HepG2 (cell line): ENCODE measurements at regions not wholly inside any gene's neighbourhood (a gene's known extent, or its start where the extent isn't known, plus 50 kb on each side); places are given as distances from the start of the nearest gene placed in this dataset.

Source experiments
- ADNP ChIP-seq: sonication (generic); formaldehyde crosslinking; IDR thresholded peaks from 2 replicates; pipeline ENCODE4 v1.4.0; 2020; ENCODE audit warnings: missing genetic modification reagents
- CEBPB ChIP-seq: IDR thresholded peaks from 2 replicates; pipeline ENCODE4 v1.6.1; 2011; ENCODE audit warnings: low read depth, low read length, improper control_type of control experiment, borderline replicate concordance
- CREBL2 ChIP-seq: sonication (generic); formaldehyde crosslinking; IDR thresholded peaks from 2 replicates; pipeline ENCODE4 v1.8.1; 2023; ENCODE audit warnings: missing genetic modification reagents, mild to moderate bottlenecking, borderline replicate concordance
- DNMT3B ChIP-seq: conservative IDR thresholded peaks from 2 replicates; pipeline ENCODE4 v1.6.1; 2016; ENCODE audit warnings: missing biosample characterization, control low read depth
- FOSL2 ChIP-seq: sonication (generic); formaldehyde crosslinking; IDR thresholded peaks from 2 replicates; pipeline ENCODE4 v1.4.0; 2020; ENCODE audit warnings: missing genetic modification reagents
- HNF4G ChIP-seq, 2 experiments: sonication (generic) in 1 of 2; formaldehyde crosslinking in 1 of 2; IDR thresholded peaks; 2 replicates each; pipeline versions ENCODE4 v1.4.0 to v1.6.1; 2011 to 2020; ENCODE audit warnings: borderline replicate concordance in 2 of 2, low read depth in 2 of 2, mild to moderate bottlenecking in 2 of 2, low read length in 1 of 2, missing genetic modification reagents in 1 of 2, moderate library complexity in 1 of 2
- HNRNPH1 ChIP-seq: fragments of 200-400 bp; formaldehyde crosslinking; optimal IDR thresholded peaks from 2 replicates; pipeline ENCODE3; 2017; ENCODE audit warnings: mild to moderate bottlenecking, low read depth, low read length
- NFE2 ChIP-seq: sonication (generic); formaldehyde crosslinking; IDR thresholded peaks from 2 replicates; pipeline ENCODE4 v1.4.0; 2020; ENCODE audit warnings: missing genetic modification reagents
- RAD21 ChIP-seq: fragments of 450-650 bp; formaldehyde crosslinking; IDR thresholded peaks from 2 replicates; pipeline ENCODE4 v1.5.0; 2020; ENCODE audit warnings: mild to moderate bottlenecking
- RNF2 ChIP-seq: fragments of 450-650 bp; conservative IDR thresholded peaks from 2 replicates; pipeline ENCODE4 v1.6.1; 2016; ENCODE audit warnings: low read depth
- SMC3 ChIP-seq: IDR thresholded peaks from 2 replicates; pipeline ENCODE4 v1.6.1; 2011; ENCODE audit warnings: low read length, improper control_type of control experiment
- STAG1 ChIP-seq: sonication (generic); formaldehyde crosslinking; IDR thresholded peaks from 2 replicates; pipeline ENCODE4 v1.4.0; 2020; ENCODE audit warnings: missing genetic modification reagents
- THAP9 ChIP-seq: sonication (generic); formaldehyde crosslinking; IDR thresholded peaks from 2 replicates; pipeline ENCODE4; 2020; ENCODE audit warnings: missing genetic modification reagents, mild to moderate bottlenecking, borderline replicate concordance
- ZMYM4 ChIP-seq: sonication (generic); formaldehyde crosslinking; IDR thresholded peaks from 2 replicates; pipeline ENCODE4 v1.8.1; 2023; ENCODE audit warnings: mild to moderate bottlenecking, missing genetic modification reagents
- ZNF20 ChIP-seq: sonication (generic); formaldehyde crosslinking; IDR thresholded peaks from 2 replicates; pipeline ENCODE4 v1.4.0; 2020; ENCODE audit warnings: mild to moderate bottlenecking, moderate library complexity, missing genetic modification reagents
- ZNF317 ChIP-seq: sonication (generic); formaldehyde crosslinking; IDR thresholded peaks from 2 replicates; pipeline ENCODE4 v1.5.0; 2020; ENCODE audit warnings: mild to moderate bottlenecking, missing genetic modification reagents
- ZNF558 ChIP-seq: sonication (generic); formaldehyde crosslinking; IDR thresholded peaks from 2 replicates; pipeline ENCODE4 v1.9.0; 2022; ENCODE audit warnings: mild to moderate bottlenecking, missing genetic modification reagents, borderline replicate concordance

- TF ChIP-seq CREBL2 (CRISPR knock-in tag) (no peak), THAP9 (CRISPR knock-in tag) (no peak), ZNF558 (CRISPR knock-in tag) (no peak), DNMT3B (no peak), RNF2 (no peak), ADNP (no peak), HNF4G (IDR thresholded peaks at IDR 0.05; ENCODE audit: borderline replicate concordance, low read depth, low read length) (no peak), HNF4G (CRISPR knock-in tag; IDR thresholded peaks at IDR 0.05; ENCODE audit: borderline replicate concordance, low read depth) (no peak), SMC3 (peak; percentile 67), ZNF317 (CRISPR knock-in tag) (no peak), STAG1 (CRISPR knock-in tag) (peak; percentile 72), FOSL2 (CRISPR knock-in tag) (no peak), ZNF20 (CRISPR knock-in tag) (no peak), ZMYM4 (no peak), NFE2 (CRISPR knock-in tag) (no peak), RAD21 (CRISPR knock-in tag) (peak; percentile 29; the same call in 1 of the 2 replicates), CEBPB (no peak), HNRNPH1 (no peak)
Measured at GRCh38 chr6:50602292-50602691, 111.0 kb upstream of the TFAP2D start (continued).
